ENCODE measurements at regions not wholly inside any gene's neighbourhood (a gene's known extent, or its start where the extent isn't known, plus 50 kb on each side); places are given as distances from the start of the nearest gene placed in this dataset.

DNA sequence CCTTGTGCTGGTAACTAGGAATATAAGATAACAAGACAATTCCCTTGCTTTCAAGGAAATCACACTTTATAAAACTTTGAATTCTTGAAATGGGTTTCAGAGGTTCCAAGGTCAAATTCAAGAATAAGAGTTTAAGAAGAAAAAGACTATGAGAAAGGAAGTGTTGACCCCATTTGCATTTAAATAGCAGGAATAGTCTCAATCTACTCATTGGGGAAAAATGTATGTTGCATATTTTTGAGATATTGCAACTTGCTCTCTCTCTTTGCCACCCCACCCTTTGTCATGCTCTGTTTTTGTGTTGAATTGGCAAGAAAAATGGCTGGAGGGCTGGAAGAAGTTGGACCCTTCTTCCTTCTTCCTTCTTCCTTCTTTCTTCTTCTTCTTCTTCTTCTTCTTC lies 699.2 kb downstream of the TUSC7 start:
- TF ChIP-seq CTCF (conservative IDR thresholded peaks at IDR 0.05) (no peak), EZH2 (IDR thresholded peaks at IDR 0.05; ENCODE audit: low read depth) (no peak)

All from PC-9 (cell line).